ENCODE measurements at regions not wholly inside any gene's neighbourhood (a gene's known extent, or its start where the extent isn't known, plus 50 kb on each side); places are given as distances from the start of the nearest gene placed in this dataset.

GRCh38 chr9:22919423-22919822 is 472.8 kb downstream of the DMRTA1 start:
- DNase-seq (ENCODE audit: low spot score), result no peak
- no peak for ATAC-seq (ENCODE audit: low read depth)

GRCh38 chr9:22921742-22922141 is 475.1 kb downstream of the DMRTA1 start:
- H3K9me3 ChIP-seq (ENCODE audit: severe bottlenecking), result no peaks in the 10 kb centered on the region
- ATAC-seq (ENCODE audit: low read depth), result no peak

More at GRCh38 chr9:22919423-22919822, 472.8 kb downstream of the DMRTA1 start:
- H3K27me3 ChIP-seq (ENCODE audit: insufficient read depth, poor library complexity, severe bottlenecking), result peaks cover 4% of the 10 kb centered on the region
- H3K4me3 ChIP-seq (ENCODE audit: severe bottlenecking), result no peak overlapping the region
- no peaks in the 10 kb centered on the region for H3K9me3 ChIP-seq (ENCODE audit: severe bottlenecking)
- no peaks in the 10 kb centered on the region for H3K36me3 ChIP-seq (ENCODE audit: low read depth)
- TF ChIP-seq CTCF (IDR thresholded peaks at IDR 0.05; ENCODE audit: poor library complexity, severe bottlenecking), result no peak
- no peak overlapping the region for H3K27ac ChIP-seq (ENCODE audit: poor library complexity, severe bottlenecking)
- no peaks in the 10 kb centered on the region for H3K4me1 ChIP-seq (ENCODE audit: insufficient read depth, poor library complexity, severe bottlenecking)

DNA sequence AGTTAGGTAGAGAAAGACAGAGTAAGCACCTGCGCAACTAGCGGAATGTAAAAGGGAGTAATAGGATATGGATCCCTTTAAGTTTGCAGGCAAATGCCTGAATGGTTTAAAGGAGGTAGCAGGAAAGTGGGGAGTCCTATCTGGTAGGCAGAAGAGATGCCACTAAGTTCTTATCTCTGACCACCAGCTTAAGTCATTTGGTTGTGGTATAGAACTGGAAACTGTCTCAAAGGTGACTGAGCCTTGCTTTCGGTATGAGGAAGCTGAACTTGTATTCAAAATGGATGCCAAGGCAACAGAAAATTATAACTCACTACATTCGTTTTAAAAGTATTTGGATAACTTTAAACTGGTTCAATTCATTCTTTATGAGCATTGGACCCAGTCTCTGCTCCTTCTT is 475.6 kb downstream of the DMRTA1 start:
- H3K9me3 ChIP-seq (ENCODE audit: severe bottlenecking), result no peaks in the 10 kb centered on the region
- no peak overlapping the region for H3K27ac ChIP-seq (ENCODE audit: poor library complexity, severe bottlenecking)
- ATAC-seq (ENCODE audit: low read depth) (no peak), DNase-seq (ENCODE audit: low spot score) (no peak)
- H3K27me3 ChIP-seq (ENCODE audit: insufficient read depth, poor library complexity, severe bottlenecking), result no peaks in the 10 kb centered on the region
- no peak for TF ChIP-seq CTCF (IDR thresholded peaks at IDR 0.05; ENCODE audit: poor library complexity, severe bottlenecking)
- H3K36me3 ChIP-seq (ENCODE audit: low read depth), result no peaks in the 10 kb centered on the region
- H3K4me3 ChIP-seq (ENCODE audit: severe bottlenecking), result no peak overlapping the region
- H3K4me1 ChIP-seq (ENCODE audit: insufficient read depth, poor library complexity, severe bottlenecking), result no peaks in the 10 kb centered on the region

More at GRCh38 chr9:22921742-22922141, 475.1 kb downstream of the DMRTA1 start:
- TF ChIP-seq CTCF (IDR thresholded peaks at IDR 0.05; ENCODE audit: poor library complexity, severe bottlenecking), result no peak
- Histone ChIP-seq H3K27me3 (ENCODE audit: insufficient read depth, poor library complexity, severe bottlenecking) (no peaks in the 10 kb centered on the region), H3K4me1 (ENCODE audit: insufficient read depth, poor library complexity, severe bottlenecking) (no peaks in the 10 kb centered on the region), H3K27ac (ENCODE audit: poor library complexity, severe bottlenecking) (no peak overlapping the region), H3K4me3 (ENCODE audit: severe bottlenecking) (no peak overlapping the region), H3K36me3 (ENCODE audit: low read depth) (no peaks in the 10 kb centered on the region)
- no peak for DNase-seq (ENCODE audit: low spot score)

DNA sequence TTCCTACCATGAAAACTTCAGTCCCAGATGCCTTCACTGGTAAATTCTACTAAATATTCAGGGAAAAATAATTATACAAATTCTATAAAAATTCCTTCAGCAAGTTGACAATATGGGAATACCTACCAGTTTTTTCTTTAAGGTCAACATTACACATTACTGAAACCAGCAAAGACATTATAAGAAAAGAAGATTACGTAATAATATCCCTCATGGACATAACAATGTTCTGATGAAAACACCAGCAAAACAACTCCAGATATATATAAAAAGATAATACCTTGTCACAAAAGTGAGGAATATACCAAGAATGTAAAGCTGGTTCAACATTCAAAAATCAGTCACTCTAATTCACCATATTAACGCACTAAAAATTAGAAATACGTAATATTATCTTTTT is 507.9 kb downstream of the DMRTA1 start:
- ATAC-seq (ENCODE audit: low read depth), result no peak
- Histone ChIP-seq H3K4me3 (ENCODE audit: severe bottlenecking) (no peak overlapping the region), H3K27me3 (ENCODE audit: insufficient read depth, poor library complexity, severe bottlenecking) (no peaks in the 10 kb centered on the region), H3K9me3 (ENCODE audit: severe bottlenecking) (no peaks in the 10 kb centered on the region), H3K27ac (ENCODE audit: poor library complexity, severe bottlenecking) (no peak overlapping the region), H3K4me1 (ENCODE audit: insufficient read depth, poor library complexity, severe bottlenecking) (no peaks in the 10 kb centered on the region), H3K36me3 (ENCODE audit: low read depth) (no peaks in the 10 kb centered on the region)
- no peak for DNase-seq (ENCODE audit: low spot score)
- TF ChIP-seq CTCF (IDR thresholded peaks at IDR 0.05; ENCODE audit: poor library complexity, severe bottlenecking), result no peak

DNA sequence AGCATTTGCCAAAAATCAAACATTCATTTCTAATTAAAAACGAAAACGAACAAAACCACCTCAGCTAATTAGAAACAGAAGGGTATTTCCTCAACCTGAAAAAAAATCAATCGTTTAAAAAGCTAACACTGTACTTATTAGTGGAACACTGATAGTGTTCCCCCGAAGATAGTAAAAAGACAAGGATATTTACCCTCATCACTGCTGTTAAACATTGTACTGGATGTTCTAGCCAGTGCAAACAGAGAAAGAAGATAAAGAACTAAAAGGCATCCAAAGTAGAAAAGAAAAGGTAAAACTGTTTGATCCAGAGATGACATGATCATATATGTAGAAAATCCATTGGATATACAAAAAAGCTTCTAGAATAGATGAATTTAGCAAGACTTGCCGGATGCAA is 508.3 kb downstream of the DMRTA1 start:
- no peak for TF ChIP-seq CTCF (IDR thresholded peaks at IDR 0.05; ENCODE audit: poor library complexity, severe bottlenecking)
- DNase-seq (ENCODE audit: low spot score) (no peak), ATAC-seq (ENCODE audit: low read depth) (no peak)
- no peaks in the 10 kb centered on the region for H3K9me3 ChIP-seq (ENCODE audit: severe bottlenecking)
- no peaks in the 10 kb centered on the region for H3K4me1 ChIP-seq (ENCODE audit: insufficient read depth, poor library complexity, severe bottlenecking)
- H3K36me3 ChIP-seq (ENCODE audit: low read depth), result no peaks in the 10 kb centered on the region
- H3K27ac ChIP-seq (ENCODE audit: poor library complexity, severe bottlenecking), result no peak overlapping the region
- H3K27me3 ChIP-seq (ENCODE audit: insufficient read depth, poor library complexity, severe bottlenecking), result no peaks in the 10 kb centered on the region
- H3K4me3 ChIP-seq (ENCODE audit: severe bottlenecking), result no peak overlapping the region

Measured in RWPE2 (cell line).